ENCODE measurements at regions not wholly inside any gene's neighbourhood (a gene's known extent, or its start where the extent isn't known, plus 50 kb on each side); places are given as distances from the start of the nearest gene placed in this dataset.

DNA sequence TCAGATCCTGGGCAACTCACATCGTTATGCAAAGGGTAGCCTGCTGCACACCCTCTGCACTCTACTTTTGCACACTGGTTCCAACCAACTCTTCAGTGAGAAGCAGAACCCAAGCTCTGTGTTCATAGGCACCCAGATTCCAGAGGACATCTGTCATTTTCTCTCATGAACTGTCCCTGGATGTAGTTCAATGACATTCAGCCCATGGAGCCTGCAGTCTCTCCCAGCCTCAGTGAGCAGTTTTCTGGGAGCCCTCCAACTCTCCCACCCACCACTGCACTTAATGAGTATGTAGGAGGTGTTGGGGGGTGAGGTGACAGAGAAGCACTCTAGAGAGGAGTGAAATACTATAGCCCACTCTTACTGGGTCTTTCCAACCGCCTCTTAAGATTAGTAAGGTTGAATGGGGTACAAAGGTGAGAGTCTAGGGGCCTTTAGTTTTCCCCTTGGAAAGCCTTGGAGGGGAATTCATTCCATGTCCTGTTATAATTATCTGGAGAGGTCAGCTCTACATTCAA lies 58.1 kb upstream of the APOBEC4 start:
- FAIRE-seq (no peak), DNase-seq (ENCODE audit: low read depth, low spot score) (no peak)
- dilution Hi-C loops (cut with MboI; ENCODE audit: extremely low pct_ligation_motif_present, low sequenced_read_pairs): no loop called here
- Histone ChIP-seq H3K4me2 (ENCODE audit: control insufficient read depth, extremely low read depth, insufficient read depth, low read depth, low read length) (no peak overlapping the region), H3K27me3 (ENCODE audit: control insufficient read depth, extremely low read depth, insufficient read depth, low read length) (no peaks in the 10 kb centered on the region), H3K4me1 (ENCODE audit: control insufficient read depth, extremely low read depth, insufficient read depth, low read length) (no peaks in the 10 kb centered on the region), H3K4me3 (ENCODE audit: control insufficient read depth in 2 of 3, extremely low read depth in 1 of 3, insufficient read depth in 2 of 3, low read depth in 1 of 3, low read length in 3 of 3) (no peak overlapping the region), H3K9me1 (ENCODE audit: control insufficient read depth, extremely low read depth, insufficient read depth, low read length) (no peaks in the 10 kb centered on the region), H4K20me1 (ENCODE audit: control insufficient read depth, extremely low read depth, insufficient read depth, low read length) (no peaks in the 10 kb centered on the region), H3K27ac (ENCODE audit: control insufficient read depth, insufficient read depth, low read length) (no peak overlapping the region), H3K79me2 (ENCODE audit: control insufficient read depth, insufficient read depth, low read length) (no peaks in the 10 kb centered on the region), H2AFZ (ENCODE audit: control insufficient read depth, low read length) (no peak overlapping the region), H3K36me3 (ENCODE audit: control insufficient read depth in 2 of 2, extremely low read depth in 1 of 2, insufficient read depth in 2 of 2, low read length in 2 of 2) (no peaks in the 10 kb centered on the region), H3K9ac (ENCODE audit: control insufficient read depth, extremely low read depth, insufficient read depth, low read length) (no peak overlapping the region), H3K9me3 (ENCODE audit: control insufficient read depth, low read depth, low read length) (no peaks in the 10 kb centered on the region)
- no peak for TF ChIP-seq EZH2 (IDR thresholded peaks at IDR 0.05; ENCODE audit: low read length)
- TF ChIP-seq, protein P1, sequence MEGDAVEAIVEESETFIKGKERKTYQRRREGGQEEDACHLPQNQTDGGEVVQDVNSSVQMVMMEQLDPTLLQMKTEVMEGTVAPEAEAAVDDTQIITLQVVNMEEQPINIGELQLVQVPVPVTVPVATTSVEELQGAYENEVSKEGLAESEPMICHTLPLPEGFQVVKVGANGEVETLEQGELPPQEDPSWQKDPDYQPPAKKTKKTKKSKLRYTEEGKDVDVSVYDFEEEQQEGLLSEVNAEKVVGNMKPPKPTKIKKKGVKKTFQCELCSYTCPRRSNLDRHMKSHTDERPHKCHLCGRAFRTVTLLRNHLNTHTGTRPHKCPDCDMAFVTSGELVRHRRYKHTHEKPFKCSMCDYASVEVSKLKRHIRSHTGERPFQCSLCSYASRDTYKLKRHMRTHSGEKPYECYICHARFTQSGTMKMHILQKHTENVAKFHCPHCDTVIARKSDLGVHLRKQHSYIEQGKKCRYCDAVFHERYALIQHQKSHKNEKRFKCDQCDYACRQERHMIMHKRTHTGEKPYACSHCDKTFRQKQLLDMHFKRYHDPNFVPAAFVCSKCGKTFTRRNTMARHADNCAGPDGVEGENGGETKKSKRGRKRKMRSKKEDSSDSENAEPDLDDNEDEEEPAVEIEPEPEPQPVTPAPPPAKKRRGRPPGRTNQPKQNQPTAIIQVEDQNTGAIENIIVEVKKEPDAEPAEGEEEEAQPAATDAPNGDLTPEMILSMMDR (optimal IDR thresholded peaks at IDR 0.05 in 1 of 3, IDR thresholded peaks at IDR 0.05 in 1 of 3, conservative IDR thresholded peaks at IDR 0.05 in 1 of 3; ENCODE audit: extremely low read depth in 1 of 3, insufficient read depth in 2 of 3, low read length in 3 of 3): no peak

DNA sequence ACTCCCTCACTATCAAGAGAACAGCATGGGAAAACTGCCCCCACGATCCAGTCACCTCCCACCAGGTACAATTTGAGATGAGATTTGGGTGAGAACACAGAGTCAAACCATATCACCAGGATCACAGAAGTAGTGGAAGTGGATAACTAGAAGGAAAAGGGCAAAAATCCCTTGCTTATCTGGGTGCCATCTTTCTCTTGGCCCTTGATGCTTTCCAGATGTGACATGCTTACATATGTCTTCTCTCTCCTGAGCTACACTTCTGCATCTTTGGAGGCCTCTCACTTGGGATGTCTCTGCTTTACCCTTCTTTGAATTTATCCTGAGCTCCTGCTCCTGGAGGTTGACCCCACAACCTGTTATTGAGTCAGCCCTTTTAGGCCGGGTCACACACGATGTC lies 57.6 kb upstream of the APOBEC4 start:
- TF ChIP-seq, protein P1 (optimal IDR thresholded peaks at IDR 0.05 in 1 of 3, IDR thresholded peaks at IDR 0.05 in 1 of 3, conservative IDR thresholded peaks at IDR 0.05 in 1 of 3; ENCODE audit: extremely low read depth in 1 of 3, insufficient read depth in 2 of 3, low read length in 3 of 3): no peak
- no peak for TF ChIP-seq EZH2 (IDR thresholded peaks at IDR 0.05; ENCODE audit: low read length)
- Histone ChIP-seq H3K36me3 (ENCODE audit: control insufficient read depth in 2 of 2, extremely low read depth in 1 of 2, insufficient read depth in 2 of 2, low read length in 2 of 2) (no peaks in the 10 kb centered on the region), H3K4me1 (ENCODE audit: control insufficient read depth, extremely low read depth, insufficient read depth, low read length) (no peaks in the 10 kb centered on the region), H3K4me3 (ENCODE audit: control insufficient read depth in 2 of 3, extremely low read depth in 1 of 3, insufficient read depth in 2 of 3, low read depth in 1 of 3, low read length in 3 of 3) (no peak overlapping the region), H3K27me3 (ENCODE audit: control insufficient read depth, extremely low read depth, insufficient read depth, low read length) (no peaks in the 10 kb centered on the region), H3K4me2 (ENCODE audit: control insufficient read depth, extremely low read depth, insufficient read depth, low read depth, low read length) (no peak overlapping the region), H2AFZ (ENCODE audit: control insufficient read depth, low read length) (no peak overlapping the region), H4K20me1 (ENCODE audit: control insufficient read depth, extremely low read depth, insufficient read depth, low read length) (no peaks in the 10 kb centered on the region), H3K79me2 (ENCODE audit: control insufficient read depth, insufficient read depth, low read length) (no peaks in the 10 kb centered on the region), H3K9ac (ENCODE audit: control insufficient read depth, extremely low read depth, insufficient read depth, low read length) (no peak overlapping the region), H3K9me1 (ENCODE audit: control insufficient read depth, extremely low read depth, insufficient read depth, low read length) (no peaks in the 10 kb centered on the region), H3K9me3 (ENCODE audit: control insufficient read depth, low read depth, low read length) (no peaks in the 10 kb centered on the region), H3K27ac (ENCODE audit: control insufficient read depth, insufficient read depth, low read length) (no peak overlapping the region)
- dilution Hi-C loops (cut with MboI; ENCODE audit: extremely low pct_ligation_motif_present, low sequenced_read_pairs): no loop called here
- no peak for FAIRE-seq
- no peak for DNase-seq (ENCODE audit: low read depth, low spot score)

Measured in keratinocyte (primary cell).